HL-60 (cell line): ENCODE measurements at regions not wholly inside any gene's neighbourhood (a gene's known extent, or its start where the extent isn't known, plus 50 kb on each side); places are given as distances from the start of the nearest gene placed in this dataset.

Experiments used
- DNase-seq, 2 experiments: peaks; one replicate each; pipeline ENCODE4 v3.0.0-alpha.2; 2010 to 2020; ENCODE audit warnings: low read depth in 1 of 2, low spot score in 1 of 2
- H3K27ac ChIP-seq: fragments of 250-450 bp; sonication (Bioruptor Pico); replicated peaks from 2 replicates; pipeline ENCODE4 v1.5.1; 2020; ENCODE audit warnings: mild to moderate bottlenecking, moderate library complexity
- H3K27me3 ChIP-seq: fragments of 250-450 bp; sonication (Bioruptor Pico); 2 replicates; pipeline ENCODE4 v1.5.1; 2021; ENCODE audit warnings: mild to moderate bottlenecking, moderate library complexity; ENCODE audit not compliant: insufficient read depth, poor library complexity, severe bottlenecking
- H3K4me3 ChIP-seq: replicated peaks from 2 replicates; pipeline ENCODE4 v1.5.1; 2011; ENCODE audit warnings: mild to moderate bottlenecking, control low read depth, low read length; ENCODE audit not compliant: insufficient read depth
- GABPA ChIP-seq: IDR thresholded peaks from 2 replicates; pipeline ENCODE4 v1.6.1; 2012; ENCODE audit warnings: low read depth
- POLR2AphosphoS5 ChIP-seq: IDR thresholded peaks from 2 replicates; pipeline ENCODE4 v1.6.1; 2012; ENCODE audit warnings: low read depth
- REST ChIP-seq: IDR thresholded peaks from 2 replicates; pipeline ENCODE4 v1.6.1; 2012; ENCODE audit warnings: low read depth; ENCODE audit not compliant: insufficient replicate concordance
- SPI1 ChIP-seq: IDR thresholded peaks from 2 replicates; pipeline ENCODE4 v1.6.1; 2012; ENCODE audit warnings: low read depth, mild to moderate bottlenecking, borderline replicate concordance
- TF ChIP-seq, protein P1 (sequence below): IDR thresholded peaks from one replicate; pipeline ENCODE4 v1.5.1; 2011; ENCODE audit warnings: low read length, control low read depth, inconsistent platforms; ENCODE audit not compliant: insufficient read depth

DNA sequence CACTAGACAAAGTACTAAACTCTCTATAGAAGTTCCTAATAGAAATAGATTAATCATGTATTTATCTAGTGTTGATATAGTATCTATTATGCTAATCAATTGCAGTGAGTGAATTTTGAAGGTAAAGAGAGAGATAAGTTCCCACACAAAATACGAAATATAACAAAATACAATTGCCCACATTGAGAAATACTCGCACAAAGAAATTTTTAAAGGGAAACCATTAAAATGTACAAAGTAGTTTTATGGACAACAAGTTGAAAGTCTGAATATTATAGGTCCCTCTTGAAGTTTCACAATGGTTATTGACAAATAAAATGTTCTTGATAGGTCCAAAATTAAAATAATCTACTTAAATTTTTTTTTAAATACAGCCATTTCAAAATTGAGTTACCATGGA lies 1031.1 kb downstream of the SORCS1 start:
- Histone ChIP-seq H3K27me3 (no peaks in the 10 kb centered on the region), H3K4me3 (no peak overlapping the region), H3K27ac (no peak overlapping the region)
- TF ChIP-seq REST (no peak), POLR2AphosphoS5 (no peak), GABPA (no peak), SPI1 (no peak)
- TF ChIP-seq, protein P1, sequence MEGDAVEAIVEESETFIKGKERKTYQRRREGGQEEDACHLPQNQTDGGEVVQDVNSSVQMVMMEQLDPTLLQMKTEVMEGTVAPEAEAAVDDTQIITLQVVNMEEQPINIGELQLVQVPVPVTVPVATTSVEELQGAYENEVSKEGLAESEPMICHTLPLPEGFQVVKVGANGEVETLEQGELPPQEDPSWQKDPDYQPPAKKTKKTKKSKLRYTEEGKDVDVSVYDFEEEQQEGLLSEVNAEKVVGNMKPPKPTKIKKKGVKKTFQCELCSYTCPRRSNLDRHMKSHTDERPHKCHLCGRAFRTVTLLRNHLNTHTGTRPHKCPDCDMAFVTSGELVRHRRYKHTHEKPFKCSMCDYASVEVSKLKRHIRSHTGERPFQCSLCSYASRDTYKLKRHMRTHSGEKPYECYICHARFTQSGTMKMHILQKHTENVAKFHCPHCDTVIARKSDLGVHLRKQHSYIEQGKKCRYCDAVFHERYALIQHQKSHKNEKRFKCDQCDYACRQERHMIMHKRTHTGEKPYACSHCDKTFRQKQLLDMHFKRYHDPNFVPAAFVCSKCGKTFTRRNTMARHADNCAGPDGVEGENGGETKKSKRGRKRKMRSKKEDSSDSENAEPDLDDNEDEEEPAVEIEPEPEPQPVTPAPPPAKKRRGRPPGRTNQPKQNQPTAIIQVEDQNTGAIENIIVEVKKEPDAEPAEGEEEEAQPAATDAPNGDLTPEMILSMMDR, result no peak
- no peak for DNase-seq

- TF ChIP-seq GABPA (no peak), SPI1 (no peak), POLR2AphosphoS5 (no peak), REST (no peak)
- TF ChIP-seq, protein P1, result no peak
- no peak for DNase-seq
- H3K27me3 ChIP-seq, result no peaks in the 10 kb centered on the region
- H3K27ac ChIP-seq, result no peak overlapping the region
- H3K4me3 ChIP-seq, result no peak overlapping the region
Observed at GRCh38 chr10:106132956-106133355, 1031.5 kb downstream of the SORCS1 start.

- no peak for DNase-seq
- TF ChIP-seq POLR2AphosphoS5, result no peak
- TF ChIP-seq GABPA, result no peak
- TF ChIP-seq, protein P1, result no peak
- no peak for TF ChIP-seq SPI1
- TF ChIP-seq REST, result no peak
Observed at GRCh38 chr10:106114656-106115186, 1049.8 kb downstream of the SORCS1 start.

More at GRCh38 chr10:106114656-106115186, 1049.8 kb downstream of the SORCS1 start:
- Histone ChIP-seq H3K4me3 (no peak overlapping the region), H3K27me3 (no peaks in the 10 kb centered on the region), H3K27ac (no peak overlapping the region)
